Osteocyte (in vitro differentiated cells): ENCODE measurements at regions not wholly inside any gene's neighbourhood (a gene's known extent, or its start where the extent isn't known, plus 50 kb on each side); places are given as distances from the start of the nearest gene placed in this dataset.

Experiments
- DNase-seq: peaks from one replicate; pipeline ENCODE4 v3.0.0; 2021; ENCODE audit warnings: mixed read lengths; ENCODE audit not compliant: unreplicated experiment; ENCODE audit errors: extremely low spot score
- H3K27ac Mint-ChIP-seq: one replicate; pipeline ENCODE4 v1.8.0; 2021; ENCODE audit warnings: mild to moderate bottlenecking, mixed read lengths; ENCODE audit not compliant: unreplicated experiment
- H3K27me3 Mint-ChIP-seq: one replicate; pipeline ENCODE4 v1.8.0; 2021; ENCODE audit warnings: mixed read lengths; ENCODE audit not compliant: unreplicated experiment
- H3K36me3 Mint-ChIP-seq: one replicate; pipeline ENCODE4 v1.8.0; 2021; ENCODE audit warnings: mixed read lengths; ENCODE audit not compliant: unreplicated experiment
- H3K4me1 Mint-ChIP-seq: one replicate; pipeline ENCODE4 v1.8.0; 2021; ENCODE audit warnings: mixed read lengths; ENCODE audit not compliant: unreplicated experiment
- H3K4me3 Mint-ChIP-seq: one replicate; pipeline ENCODE4 v1.8.0; 2021; ENCODE audit warnings: mild to moderate bottlenecking, moderate library complexity, mixed read lengths; ENCODE audit not compliant: unreplicated experiment
- H3K9me3 Mint-ChIP-seq: one replicate; pipeline ENCODE4 v1.8.0; 2021; ENCODE audit warnings: mixed read lengths; ENCODE audit not compliant: unreplicated experiment
- TF ChIP-seq, protein P1 (sequence below): fragments of 200-600 bp; sonication (generic); IDR thresholded peaks from 2 replicates; pipeline ENCODE4 v1.5.0; 2021; ENCODE audit warnings: antibody characterized with exemption, mild to moderate bottlenecking, moderate library complexity

DNA sequence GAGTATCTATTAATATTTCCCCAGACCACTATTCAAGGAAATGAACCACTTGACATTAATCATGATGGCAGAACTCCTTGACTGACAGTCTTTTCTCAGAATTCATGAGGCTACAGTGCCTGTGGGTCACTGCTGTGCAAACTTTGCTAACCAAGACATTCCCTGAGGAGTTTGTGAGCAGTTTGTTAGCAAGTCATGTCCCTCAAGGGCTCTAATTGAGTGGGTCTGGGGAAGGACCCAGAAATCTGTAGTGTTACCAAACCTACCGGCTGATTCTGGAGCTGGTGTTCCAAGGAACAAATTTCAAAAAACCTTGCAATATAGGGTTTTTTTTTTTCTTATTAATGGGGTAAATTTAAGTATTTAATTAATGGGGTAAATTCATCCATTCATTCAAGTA is 103.2 kb upstream of the VANGL1 start:
- Mint-ChIP-seq H3K9me3 (peaks cover 3% of the 10 kb centered on the region), H3K4me1 (peaks cover 13% of the 10 kb centered on the region), H3K36me3 (peaks cover 2% of the 10 kb centered on the region), H3K27me3 (no peaks in the 10 kb centered on the region), H3K27ac (no peak overlapping the region), H3K4me3 (no peak overlapping the region)
- TF ChIP-seq, protein P1, sequence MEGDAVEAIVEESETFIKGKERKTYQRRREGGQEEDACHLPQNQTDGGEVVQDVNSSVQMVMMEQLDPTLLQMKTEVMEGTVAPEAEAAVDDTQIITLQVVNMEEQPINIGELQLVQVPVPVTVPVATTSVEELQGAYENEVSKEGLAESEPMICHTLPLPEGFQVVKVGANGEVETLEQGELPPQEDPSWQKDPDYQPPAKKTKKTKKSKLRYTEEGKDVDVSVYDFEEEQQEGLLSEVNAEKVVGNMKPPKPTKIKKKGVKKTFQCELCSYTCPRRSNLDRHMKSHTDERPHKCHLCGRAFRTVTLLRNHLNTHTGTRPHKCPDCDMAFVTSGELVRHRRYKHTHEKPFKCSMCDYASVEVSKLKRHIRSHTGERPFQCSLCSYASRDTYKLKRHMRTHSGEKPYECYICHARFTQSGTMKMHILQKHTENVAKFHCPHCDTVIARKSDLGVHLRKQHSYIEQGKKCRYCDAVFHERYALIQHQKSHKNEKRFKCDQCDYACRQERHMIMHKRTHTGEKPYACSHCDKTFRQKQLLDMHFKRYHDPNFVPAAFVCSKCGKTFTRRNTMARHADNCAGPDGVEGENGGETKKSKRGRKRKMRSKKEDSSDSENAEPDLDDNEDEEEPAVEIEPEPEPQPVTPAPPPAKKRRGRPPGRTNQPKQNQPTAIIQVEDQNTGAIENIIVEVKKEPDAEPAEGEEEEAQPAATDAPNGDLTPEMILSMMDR: no peak
- DNase-seq: no peak

DNA sequence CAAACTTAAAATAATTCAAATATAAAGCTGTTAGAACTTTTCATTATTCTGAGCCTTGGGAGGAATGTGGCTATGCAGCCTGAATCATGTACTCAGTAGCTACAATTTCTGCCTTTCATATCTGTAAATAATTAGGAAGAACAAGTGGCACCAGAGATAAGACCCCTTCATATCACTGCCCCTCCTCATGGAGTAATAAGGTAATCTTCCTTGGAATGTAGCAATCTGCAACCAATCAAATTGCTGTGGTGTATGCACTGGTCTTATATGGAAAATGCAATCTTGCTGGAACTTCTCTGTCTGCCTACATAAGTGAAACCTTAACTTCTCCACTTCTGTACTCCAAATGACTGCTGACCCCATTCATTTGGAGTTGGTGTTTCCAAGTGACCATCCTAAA is 104.4 kb upstream of the VANGL1 start:
- Mint-ChIP-seq H3K27me3 (no peaks in the 10 kb centered on the region), H3K4me3 (no peak overlapping the region), H3K27ac (no peak overlapping the region), H3K36me3 (peaks cover 2% of the 10 kb centered on the region), H3K4me1 (peaks cover 22% of the 10 kb centered on the region), H3K9me3 (peaks cover 3% of the 10 kb centered on the region)
- TF ChIP-seq, protein P1: no peak
- DNase-seq: no peak

DNA sequence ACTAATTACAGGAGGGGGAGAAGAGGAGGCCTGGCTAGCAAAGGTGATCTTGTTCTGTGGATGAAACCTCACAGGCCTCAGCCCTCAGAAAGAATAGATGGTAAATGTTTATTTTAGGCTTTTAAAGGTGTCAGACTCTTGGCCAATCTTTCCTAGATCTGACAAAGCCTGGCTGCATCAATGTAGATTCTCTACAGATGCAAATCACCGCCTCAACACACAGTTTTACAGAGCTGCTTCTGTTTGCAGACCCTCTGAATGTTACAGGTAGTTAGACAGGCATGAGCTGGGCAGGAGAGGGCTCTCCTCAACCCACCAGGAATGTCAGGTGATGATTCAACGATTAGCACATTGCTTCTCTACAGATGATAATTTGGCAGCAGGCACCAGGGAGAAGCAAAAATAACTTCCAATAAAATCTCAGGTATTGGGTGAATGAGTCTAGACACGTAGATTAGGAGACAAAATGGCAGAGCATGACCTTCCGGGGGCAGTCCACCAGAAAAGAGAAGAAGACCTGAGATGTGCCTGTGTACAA is 105.4 kb upstream of the VANGL1 start:
- Mint-ChIP-seq H3K36me3 (peaks cover 2% of the 10 kb centered on the region), H3K9me3 (peaks cover 3% of the 10 kb centered on the region), H3K4me1 (peaks cover 33% of the 10 kb centered on the region), H3K27me3 (no peaks in the 10 kb centered on the region), H3K4me3 (no peak overlapping the region), H3K27ac (no peak overlapping the region)
- TF ChIP-seq, protein P1: no peak
- no peak for DNase-seq

DNA sequence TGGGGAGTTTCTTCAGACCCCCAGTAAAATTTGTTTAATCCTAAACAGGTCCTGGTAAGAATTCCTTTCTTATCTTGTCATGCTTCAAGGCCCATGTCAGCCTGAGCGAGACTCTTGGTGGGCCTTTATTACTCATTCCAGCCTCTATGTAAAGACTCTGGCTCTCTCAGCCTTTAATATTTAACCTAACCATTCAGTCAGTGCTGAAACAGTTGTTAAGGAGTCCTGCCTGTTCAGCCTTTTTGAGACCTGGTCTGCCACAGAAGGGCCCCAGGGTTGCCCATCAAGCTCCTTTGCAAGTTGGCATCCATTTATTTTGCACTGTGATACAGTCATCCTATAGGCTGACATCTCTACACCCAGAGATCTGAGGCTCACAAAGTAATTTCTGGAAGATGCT is 107.7 kb upstream of the VANGL1 start:
- Mint-ChIP-seq H3K36me3 (no peaks in the 10 kb centered on the region), H3K9me3 (peaks cover 3% of the 10 kb centered on the region), H3K4me3 (no peak overlapping the region), H3K27ac (no peak overlapping the region), H3K4me1 (peaks cover 45% of the 10 kb centered on the region), H3K27me3 (no peaks in the 10 kb centered on the region)
- no peak for DNase-seq
- TF ChIP-seq, protein P1: no peak

DNA sequence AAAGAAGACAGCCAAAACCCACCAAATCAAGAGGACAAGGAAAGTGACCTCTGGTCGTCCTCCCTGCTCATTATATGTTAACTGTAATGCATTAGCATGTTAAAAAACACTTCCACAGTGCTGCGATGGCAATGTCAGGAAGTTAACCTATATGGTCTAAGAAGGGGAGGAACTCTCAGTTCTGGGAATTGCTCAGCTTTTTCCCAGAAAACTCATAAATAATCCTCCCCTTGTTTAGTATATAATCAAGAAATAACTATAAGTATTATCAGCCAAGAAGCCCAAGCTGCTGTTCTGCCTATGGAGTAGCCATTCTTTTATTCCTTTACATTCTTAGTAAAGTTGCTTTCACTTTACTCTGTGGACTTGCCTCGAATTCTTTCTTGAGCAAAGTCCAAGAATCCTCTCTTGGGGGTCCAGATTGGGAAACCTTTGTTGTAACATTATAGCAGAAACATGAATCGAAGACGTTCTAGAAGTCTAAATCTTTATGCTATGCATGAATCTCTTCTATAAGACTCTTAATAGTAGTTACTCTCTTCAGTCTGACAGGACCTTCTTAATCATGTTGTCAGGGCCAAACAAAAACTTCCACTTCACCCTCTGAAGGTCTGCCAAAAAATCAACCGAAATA is 110.0 kb upstream of the VANGL1 start:
- peaks cover 50% of the 10 kb centered on the region for H3K4me1 Mint-ChIP-seq
- no peak for DNase-seq
- H3K9me3 Mint-ChIP-seq: peaks cover 3% of the 10 kb centered on the region

More for the DNA sequence above, 110.0 kb upstream of the VANGL1 start:
- H3K4me3 Mint-ChIP-seq: no peak overlapping the region
- H3K27ac Mint-ChIP-seq: peak overlapping the region; percentile 72
- TF ChIP-seq, protein P1: no peak
- H3K36me3 Mint-ChIP-seq: no peaks in the 10 kb centered on the region
- no peaks in the 10 kb centered on the region for H3K27me3 Mint-ChIP-seq
